HG03108 (cell line): ENCODE measurements at regions not wholly inside any gene's neighbourhood (a gene's known extent, or its start where the extent isn't known, plus 50 kb on each side); places are given as distances from the start of the nearest gene placed in this dataset.
"Not testable (repeated sequence)": the region's sequence is repeated elsewhere in the genome, so short reads cannot be mapped to it uniquely, and the experiment has no call there.

Source experiments
- ATAC-seq: cut with Tn5 transposase; IDR thresholded peaks from one replicate; pipeline ENCODE4 v1.9.1; 2021; ENCODE audit warnings: moderate library complexity; ENCODE audit not compliant: unreplicated experiment

DNA sequence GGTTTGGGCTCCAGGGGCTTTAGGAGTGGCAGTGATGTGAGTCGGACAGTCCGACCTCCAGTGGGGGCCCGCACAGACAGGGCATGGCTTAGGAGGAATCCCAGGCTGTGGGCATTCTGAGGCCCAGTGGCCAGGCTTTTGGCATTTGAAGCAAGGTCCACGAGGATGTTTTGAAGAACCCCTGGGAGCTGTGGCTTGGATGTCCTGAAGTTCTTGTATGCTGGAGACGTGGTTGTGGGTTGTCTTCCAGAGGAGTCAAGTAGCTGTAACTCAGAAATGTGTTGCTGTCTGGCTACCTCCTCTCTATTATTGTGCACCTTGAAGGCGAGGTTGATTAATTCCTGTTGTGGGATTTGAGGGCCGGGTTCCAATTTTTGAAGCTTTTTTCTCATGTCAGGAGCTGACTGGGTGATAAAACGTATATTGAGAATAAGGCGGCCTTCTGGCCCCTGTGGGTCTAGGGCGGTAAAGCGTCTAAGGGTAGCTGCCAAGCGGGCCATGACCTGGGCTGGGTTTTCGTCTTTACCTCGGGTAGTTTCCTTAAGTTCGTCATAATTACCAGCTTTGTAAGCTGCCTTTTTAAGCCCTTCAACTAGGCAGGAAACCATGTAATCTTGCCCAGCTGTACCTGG, 67.3 kb upstream of the EZR start:
- ATAC-seq = not testable (repeated sequence)

DNA sequence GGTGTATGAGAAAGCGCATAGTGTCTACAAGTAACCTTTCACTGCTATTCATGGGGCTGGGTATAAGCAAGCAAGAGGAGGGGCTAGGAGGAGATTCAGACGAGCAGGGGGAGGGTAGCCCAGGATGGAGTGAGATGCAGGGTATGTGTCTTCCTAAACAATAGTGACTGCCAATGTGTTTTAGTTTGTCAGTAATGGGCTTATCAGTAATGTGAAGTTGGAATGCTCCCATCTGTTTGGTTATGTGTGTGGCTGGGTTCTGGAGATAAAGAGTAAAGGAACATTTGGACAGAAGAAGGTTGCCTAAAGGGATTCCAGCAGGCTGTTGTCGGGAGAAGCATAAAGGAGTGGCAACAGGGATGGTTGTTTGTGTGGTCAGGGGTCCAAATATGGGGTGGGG, 62.7 kb upstream of the EZR start:
- ATAC-seq = not testable (repeated sequence)

GRCh38 chr6:158881276-158881675, 62.1 kb upstream of the EZR start:
- not testable (repeated sequence) for ATAC-seq

DNA sequence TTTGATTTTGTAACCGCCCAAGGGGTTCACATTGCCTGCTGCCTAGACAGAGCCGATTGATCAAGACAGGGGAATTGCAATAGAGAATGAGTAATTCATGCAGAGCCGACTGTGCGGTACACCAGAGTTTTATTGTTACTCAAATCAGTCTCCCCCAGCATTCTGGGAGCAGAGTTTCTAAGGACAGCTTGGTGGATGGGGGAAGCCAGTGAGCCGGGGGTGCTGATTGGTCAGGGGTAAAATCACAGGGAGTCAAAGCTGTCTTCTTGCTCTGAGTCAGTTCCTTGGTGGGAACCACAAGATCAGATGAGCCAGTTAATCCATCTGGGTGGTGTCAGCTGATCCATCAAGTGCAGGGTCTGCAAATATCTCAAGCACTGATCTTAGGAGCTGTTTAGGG, 60.0 kb upstream of the EZR start:
- ATAC-seq = no peak

GRCh38 chr6:158877716-158878115, 58.5 kb upstream of the EZR start:
- no peak for ATAC-seq

GRCh38 chr6:158876886-158877285, 57.7 kb upstream of the EZR start:
- no peak for ATAC-seq

GRCh38 chr6:158870649-158870957, 51.4 kb upstream of the EZR start:
- ATAC-seq = no peak

DNA sequence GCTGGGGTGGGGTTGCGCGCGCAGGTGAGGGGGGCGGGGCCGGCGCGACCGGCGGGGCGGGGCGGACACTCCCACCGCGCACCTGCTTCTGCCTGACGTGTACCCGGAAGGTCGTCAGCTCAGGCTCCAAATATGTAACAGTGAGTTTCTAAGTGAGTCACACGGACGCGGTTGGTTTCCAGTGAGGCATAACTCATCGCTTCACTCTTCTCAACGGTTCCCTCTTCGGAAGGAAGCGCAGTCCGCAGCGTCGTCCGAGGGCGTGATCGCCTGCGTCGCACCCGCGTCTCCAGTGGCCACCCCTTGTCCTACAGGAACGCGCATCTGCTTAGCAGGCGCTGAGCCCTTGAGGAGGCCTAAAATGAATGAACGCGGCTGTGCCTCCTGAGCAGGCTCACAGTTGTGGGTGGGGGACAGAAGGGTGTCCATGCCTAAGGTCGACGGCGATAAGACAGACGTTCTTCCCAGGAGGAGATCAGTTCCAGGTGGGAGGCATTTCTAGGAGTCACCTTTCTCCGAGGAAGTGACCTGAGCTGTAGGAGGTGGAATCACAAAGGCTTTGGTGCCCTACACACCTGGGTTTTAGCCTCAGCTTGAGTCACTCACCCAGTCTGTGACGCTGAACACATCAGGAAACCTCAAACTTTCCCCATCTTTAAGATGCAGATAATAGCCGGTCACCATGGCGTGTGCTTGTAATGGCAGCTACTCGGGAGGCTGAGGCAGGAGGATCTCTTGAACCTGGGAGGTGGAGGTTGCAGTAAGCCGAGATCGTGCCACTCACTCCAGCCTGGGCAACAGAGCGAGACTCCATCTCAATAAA, 50.9 kb upstream of the EZR start:
- ATAC-seq = peak; percentile 94

DNA sequence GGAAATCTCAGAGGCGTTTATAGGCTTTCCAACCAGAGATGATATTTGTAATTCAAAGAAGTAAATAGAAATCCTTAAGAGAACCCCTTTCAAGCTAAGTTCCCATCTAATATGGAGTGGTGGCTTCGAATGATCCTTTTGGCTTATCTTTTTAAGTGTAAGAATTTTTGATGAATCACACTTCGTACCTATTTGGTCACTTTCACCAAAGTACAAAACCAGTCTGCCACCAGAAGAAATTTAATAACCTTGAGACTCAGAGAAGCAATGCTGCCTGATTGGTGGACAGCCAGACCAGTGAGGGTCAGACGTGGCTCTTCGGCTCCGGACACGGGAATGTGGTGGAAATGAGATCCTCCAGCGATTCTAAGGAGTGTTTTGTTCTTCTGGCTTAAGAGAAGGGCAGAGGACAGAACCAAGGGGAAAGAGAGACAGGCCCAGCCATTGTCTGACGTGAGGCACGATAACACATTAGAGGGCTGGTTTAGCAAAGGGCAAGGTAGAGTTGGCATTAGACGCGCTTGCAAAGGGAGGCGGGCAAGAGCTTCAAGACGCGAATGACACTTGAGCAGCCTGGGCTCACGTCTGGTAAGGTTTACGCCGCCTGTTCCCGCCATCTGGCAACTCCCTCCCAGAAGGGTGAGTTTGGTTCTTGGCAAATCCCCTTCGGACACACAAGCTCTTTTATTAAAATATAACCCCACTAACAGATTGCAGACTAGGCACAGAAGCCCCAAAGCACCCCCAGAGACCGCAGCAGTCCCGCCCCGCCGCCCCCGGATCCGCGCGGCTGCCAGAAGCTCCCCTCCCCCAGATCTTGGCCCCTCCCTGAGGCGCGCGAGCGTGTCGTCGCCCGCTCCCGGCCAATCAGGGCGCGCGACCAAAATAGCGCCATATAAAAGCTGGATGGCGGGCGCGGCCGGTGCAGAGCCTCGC, 50.0 kb upstream of the EZR start:
- peak; percentile 26 for ATAC-seq
